Cardiac septum (tissue), 1 donor: ENCODE measurements at regions not wholly inside any gene's neighbourhood (a gene's known extent, or its start where the extent isn't known, plus 50 kb on each side); places are given as distances from the start of the nearest gene placed in this dataset.
"Not testable (repeated sequence)": the region's sequence is repeated elsewhere in the genome, so short reads cannot be mapped to it uniquely, and the experiment has no call there.

Experiments used
- DNase-seq: peaks from one replicate; pipeline ENCODE4 v3.0.0-alpha.2; 2020; ENCODE audit warnings: low spot score
- intact Hi-C: fragments of 100-400 bp; cut with DNase I; formaldehyde crosslinking; loops from one replicate; pipeline ENCODE4 v1.14.0; 2022
- donor health status: DM: no; HTN: no; CAD: no.

GRCh38 chr19:31885280-31885853 is 460.0 kb upstream of the ZNF507 start:
- no peak for DNase-seq
- intact Hi-C loops = no loop called here

GRCh38 chr19:31890230-31890629 is 455.2 kb upstream of the ZNF507 start:
- DNase-seq = no peak
- intact Hi-C loops = no loop called here

GRCh38 chr19:31892060-31892459 is 453.4 kb upstream of the ZNF507 start:
- intact Hi-C loops = no loop called here
- DNase-seq = no peak

- intact Hi-C loops, DNase-seq: not testable (repeated sequence)
These were observed 451.9 kb upstream of the ZNF507 start for GRCh38 chr19:31893491-31893890.

GRCh38 chr19:31894451-31894850 is 451.0 kb upstream of the ZNF507 start:
- intact Hi-C loops = no loop called here
- no peak for DNase-seq

GRCh38 chr19:31897292-31897691 is 448.1 kb upstream of the ZNF507 start:
- intact Hi-C loops = no loop called here

GRCh38 chr19:31900991-31901390 is 444.4 kb upstream of the ZNF507 start:
- intact Hi-C loops = no loop called here
- no peak for DNase-seq

More at GRCh38 chr19:31897292-31897691, 448.1 kb upstream of the ZNF507 start:
- no peak for DNase-seq

- DNase-seq = no peak
- intact Hi-C loops = no loop called here
These were observed 442.6 kb upstream of the ZNF507 start for GRCh38 chr19:31902821-31903220.

- DNase-seq = no peak
- intact Hi-C loops = no loop called here
These were observed 441.4 kb upstream of the ZNF507 start for GRCh38 chr19:31903979-31904378.

- intact Hi-C loops = no loop called here
- no peak for DNase-seq
These were observed 439.1 kb upstream of the ZNF507 start for GRCh38 chr19:31906111-31906871.

- intact Hi-C loops = no loop called here
These were observed 437.7 kb upstream of the ZNF507 start for GRCh38 chr19:31907661-31908060.

GRCh38 chr19:31908080-31908479 is 437.3 kb upstream of the ZNF507 start:
- intact Hi-C loops = no loop called here
- DNase-seq = no peak

More at GRCh38 chr19:31907661-31908060, 437.7 kb upstream of the ZNF507 start:
- DNase-seq = no peak

GRCh38 chr19:31908496-31909225 is 436.7 kb upstream of the ZNF507 start:
- intact Hi-C loops = no loop called here
- DNase-seq = no peak

- intact Hi-C loops = no loop called here
- no peak for DNase-seq
These were observed 435.2 kb upstream of the ZNF507 start for GRCh38 chr19:31910224-31910623.

GRCh38 chr19:31911577-31911976 is 433.8 kb upstream of the ZNF507 start:
- intact Hi-C loops = no loop called here

GRCh38 chr19:31913103-31913661 is 432.2 kb upstream of the ZNF507 start:
- no peak for DNase-seq
- intact Hi-C loops = no loop called here

More at GRCh38 chr19:31911577-31911976, 433.8 kb upstream of the ZNF507 start:
- no peak for DNase-seq

GRCh38 chr19:31930401-31930800 is 415.0 kb upstream of the ZNF507 start:
- DNase-seq = no peak
- intact Hi-C loops = no loop called here

- no peak for DNase-seq
- intact Hi-C loops = no loop called here
These were observed 407.4 kb upstream of the ZNF507 start for GRCh38 chr19:31937983-31938382.

- intact Hi-C loops = no loop called here
- no peak for DNase-seq
These were observed 406.7 kb upstream of the ZNF507 start for GRCh38 chr19:31938675-31939074.

- intact Hi-C loops = no loop called here
- no peak for DNase-seq
These were observed 405.0 kb upstream of the ZNF507 start for GRCh38 chr19:31940396-31940795.
